ENCODE measurements at regions not wholly inside any gene's neighbourhood (a gene's known extent, or its start where the extent isn't known, plus 50 kb on each side); places are given as distances from the start of the nearest gene placed in this dataset.

DNA sequence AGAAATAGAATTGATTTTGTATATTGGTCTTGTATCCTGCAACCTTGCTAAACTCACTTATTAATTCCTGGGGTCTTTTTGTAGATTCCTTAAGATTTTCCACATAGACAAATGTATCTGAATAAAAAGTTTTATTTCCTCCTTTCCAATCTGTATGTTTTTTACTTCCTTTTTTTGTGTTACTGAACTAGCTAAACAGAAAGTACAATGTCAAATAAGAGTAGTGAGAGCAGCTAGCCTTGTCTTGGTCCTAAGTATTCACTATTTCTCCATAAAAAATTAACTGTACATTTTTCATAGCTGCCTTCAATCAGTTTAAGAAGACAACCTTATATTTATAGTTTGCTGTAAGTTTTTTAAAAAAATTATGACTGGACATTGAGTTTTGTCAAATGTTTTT is 74.9 kb downstream of the FASLG start:
- Mint-ChIP-seq H3K27ac (no peak overlapping the region), H3K27me3 (no peaks in the 10 kb centered on the region), H3K9me3 (no peaks in the 10 kb centered on the region), H3K36me3 (ENCODE audit: insufficient read depth) (no peaks in the 10 kb centered on the region), H3K4me3 (no peak overlapping the region), H3K4me1 (ENCODE audit: low read depth in 2 of 2) (no peaks in the 10 kb centered on the region)
- DNase-seq, result no peak
- ATAC-seq (replicated peaks), result no peak

DNA sequence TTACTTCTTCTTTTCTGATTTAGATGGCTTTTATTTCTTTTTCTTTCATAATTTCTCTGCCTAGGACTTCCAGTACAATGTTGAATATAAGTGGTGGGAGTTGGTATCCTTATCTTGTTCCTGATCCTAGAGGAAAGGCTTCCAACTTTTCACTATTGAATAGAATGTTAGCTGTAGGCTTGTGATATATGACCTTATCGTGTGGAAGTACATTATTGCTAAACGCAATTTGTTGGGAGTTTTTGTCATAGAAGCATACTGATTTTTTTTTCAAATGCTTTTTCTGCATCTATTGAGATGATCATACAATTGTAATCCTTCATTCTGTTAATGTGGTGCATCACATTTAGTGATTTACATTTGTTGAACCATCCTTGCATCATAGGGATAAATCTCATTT is 79.5 kb downstream of the FASLG start:
- no peak for DNase-seq
- H3K4me3 Mint-ChIP-seq, result no peak overlapping the region

DNA sequence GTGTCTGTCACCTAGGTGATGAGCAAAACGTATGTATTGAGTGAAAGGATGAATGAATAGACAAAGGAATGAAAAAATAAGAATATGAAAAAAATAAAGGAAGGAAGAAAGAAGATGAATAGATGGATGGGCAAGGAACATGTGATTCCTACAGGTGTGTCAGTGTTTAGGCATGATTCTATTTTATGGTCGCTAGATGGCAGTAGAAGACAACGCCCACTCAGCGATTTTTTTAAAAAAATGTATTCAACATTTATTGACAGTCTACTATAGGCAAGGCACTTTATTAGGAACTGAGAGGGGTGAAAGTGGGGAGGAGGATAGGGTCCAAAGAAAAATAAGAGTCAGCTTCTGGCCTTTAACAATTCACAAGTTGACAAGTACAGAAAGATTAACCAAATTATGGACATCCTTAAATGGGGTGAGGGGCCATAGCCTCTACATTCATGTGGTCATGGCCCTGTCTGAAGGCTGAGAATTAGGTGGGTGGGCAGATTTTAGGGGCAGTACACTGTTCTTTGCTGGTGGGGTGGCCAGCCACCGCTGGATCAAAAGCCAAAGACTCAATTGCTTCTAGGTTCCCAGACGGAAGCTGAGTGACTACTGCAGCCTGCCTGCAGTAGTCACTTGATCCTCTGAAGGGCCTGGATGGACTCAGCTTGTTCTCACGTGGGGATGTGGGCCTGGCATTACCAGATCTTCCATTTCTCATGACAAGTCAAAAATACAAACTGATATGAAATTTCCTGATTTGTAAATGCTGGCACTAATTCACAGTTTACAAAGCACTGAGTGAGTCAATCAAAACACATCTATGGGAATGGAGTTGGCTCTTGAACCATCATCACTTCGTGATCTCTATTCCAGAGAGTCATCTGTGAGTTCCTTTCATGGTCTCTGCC is 83.9 kb downstream of the FASLG start:
- Mint-ChIP-seq H3K4me3 (no peak overlapping the region), H3K27me3 (no peaks in the 10 kb centered on the region), H3K36me3 (ENCODE audit: insufficient read depth) (peaks cover 4% of the 10 kb centered on the region), H3K27ac (no peak overlapping the region), H3K9me3 (no peaks in the 10 kb centered on the region), H3K4me1 (ENCODE audit: low read depth in 2 of 2) (peaks cover 29 to 33% of the 10 kb centered on the region in 2 donors)
- peak; percentile 24 for ATAC-seq (replicated peaks)
- DNase-seq, result peak in 1 of 3 experiments; percentile 25

More for the DNA sequence above, 79.5 kb downstream of the FASLG start:
- Mint-ChIP-seq H3K36me3 (ENCODE audit: insufficient read depth) (no peaks in the 10 kb centered on the region), H3K27me3 (no peaks in the 10 kb centered on the region), H3K4me1 (ENCODE audit: low read depth in 2 of 2) (peaks cover 3% of the 10 kb centered on the region in 2 donors), H3K9me3 (no peaks in the 10 kb centered on the region), H3K27ac (no peak overlapping the region)
- ATAC-seq (replicated peaks), result no peak

DNA sequence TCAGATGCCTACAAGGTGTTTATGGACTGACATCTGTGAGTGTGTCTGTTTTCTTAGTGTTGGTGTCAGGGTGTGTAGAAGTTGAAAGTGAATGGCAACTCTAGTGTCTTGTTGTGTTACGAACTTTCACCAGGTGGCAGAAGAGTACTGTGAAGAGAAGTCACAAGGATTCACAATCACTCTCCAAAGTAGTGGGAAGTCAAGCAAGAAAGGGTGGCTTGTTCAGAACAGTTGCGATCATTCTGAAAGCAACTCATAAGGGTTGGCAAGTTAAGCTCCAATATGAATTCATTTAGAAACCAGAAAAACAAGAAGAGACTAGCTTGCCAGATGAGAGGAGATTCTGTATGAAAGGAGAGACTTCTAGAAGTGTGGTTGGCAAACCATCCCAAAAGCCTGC is 86.1 kb downstream of the FASLG start:
- Mint-ChIP-seq H3K36me3 (ENCODE audit: insufficient read depth) (peaks cover 4% of the 10 kb centered on the region), H3K9me3 (no peaks in the 10 kb centered on the region), H3K4me3 (peak overlapping the region in 1 of 2 donors; percentile 43), H3K4me1 (ENCODE audit: low read depth in 2 of 2) (peaks cover 29 to 33% of the 10 kb centered on the region in 2 donors), H3K27ac (peak overlapping the region in 1 of 2 donors; percentile 49), H3K27me3 (no peaks in the 10 kb centered on the region)
- DNase-seq (peak; percentile 22 to 51 (median 41)), ATAC-seq (replicated peaks) (peak; percentile 54)

DNA sequence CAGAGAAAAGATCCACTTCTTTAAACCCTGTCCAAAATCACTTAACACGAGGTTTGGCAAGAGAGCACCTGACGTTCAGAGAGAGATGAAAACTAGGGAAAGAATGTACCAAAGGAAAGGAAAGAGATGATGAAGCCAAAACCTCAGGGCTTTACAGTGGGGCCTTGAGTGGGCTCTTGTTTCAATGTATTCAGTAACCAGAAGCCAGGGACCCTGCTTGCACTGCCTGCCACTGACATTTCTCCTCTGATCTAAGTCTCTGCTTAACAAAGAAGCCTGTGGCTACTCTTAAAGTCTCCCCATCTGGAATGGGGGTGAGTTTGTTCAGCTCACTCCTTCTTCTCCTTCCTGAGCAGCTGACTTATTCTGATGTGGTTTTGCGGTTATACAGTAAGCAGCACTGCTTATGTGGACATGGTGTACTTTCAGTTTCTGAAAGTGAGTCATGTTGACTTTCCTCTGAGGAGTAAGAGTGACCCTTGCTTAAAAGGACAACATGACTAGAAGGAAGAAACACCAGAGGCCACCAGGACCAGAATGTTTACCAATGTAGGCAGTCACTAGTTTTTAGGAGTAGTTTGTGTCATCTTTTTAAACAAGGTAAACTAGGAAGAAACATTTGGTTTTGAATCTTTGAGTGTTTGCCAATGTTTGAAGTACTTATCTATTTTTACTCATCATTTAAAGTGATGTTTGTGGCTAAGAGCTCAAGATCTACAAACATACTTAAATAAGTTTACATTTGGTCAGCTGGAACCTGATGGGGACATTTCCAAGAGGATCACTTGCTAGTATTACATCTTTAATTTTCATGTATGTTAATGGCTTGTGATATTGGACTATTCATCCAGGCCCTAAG is 87.4 kb downstream of the FASLG start:
- H3K4me1 Mint-ChIP-seq (ENCODE audit: low read depth in 2 of 2), result peaks cover 29 to 33% of the 10 kb centered on the region in 2 donors
- no peaks in the 10 kb centered on the region for H3K9me3 Mint-ChIP-seq
- peaks cover 4% of the 10 kb centered on the region for H3K36me3 Mint-ChIP-seq (ENCODE audit: insufficient read depth)
- peak overlapping the region in 1 of 2 donors; percentile 49 for H3K27ac Mint-ChIP-seq
- ATAC-seq (replicated peaks) (peak; percentile 92), DNase-seq (peak; percentile 27 to 36 (median 33))
- no peaks in the 10 kb centered on the region for H3K27me3 Mint-ChIP-seq
- peak overlapping the region; percentile 43 for H3K4me3 Mint-ChIP-seq

DNA sequence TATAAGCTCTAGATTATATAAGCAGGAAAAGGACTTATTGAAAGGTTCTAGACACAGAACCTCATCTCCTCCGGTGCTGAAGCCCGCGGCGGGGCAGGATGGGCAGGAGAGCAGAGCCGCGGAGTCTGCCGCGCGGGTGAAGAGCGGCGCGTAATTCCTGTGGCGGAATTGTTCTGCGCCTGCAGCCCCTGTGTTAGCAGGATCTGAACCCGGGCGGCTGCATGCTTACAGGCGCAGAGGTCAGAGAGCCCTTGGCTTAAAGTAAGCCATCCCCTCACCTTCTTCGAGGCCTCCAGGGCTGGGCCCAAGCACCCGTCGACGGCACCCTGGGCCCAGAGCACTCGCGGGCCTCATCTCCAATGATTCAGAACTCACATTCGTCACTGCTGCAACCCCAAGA is 89.3 kb downstream of the FASLG start:
- Mint-ChIP-seq H3K4me1 (ENCODE audit: low read depth in 2 of 2) (peaks cover 25 to 30% of the 10 kb centered on the region in 2 donors), H3K9me3 (no peaks in the 10 kb centered on the region), H3K27ac (no peak overlapping the region), H3K4me3 (no peak overlapping the region), H3K27me3 (no peaks in the 10 kb centered on the region), H3K36me3 (ENCODE audit: insufficient read depth) (peaks cover 4% of the 10 kb centered on the region)
- ATAC-seq (replicated peaks), result no peak
- DNase-seq, result no peak

DNA sequence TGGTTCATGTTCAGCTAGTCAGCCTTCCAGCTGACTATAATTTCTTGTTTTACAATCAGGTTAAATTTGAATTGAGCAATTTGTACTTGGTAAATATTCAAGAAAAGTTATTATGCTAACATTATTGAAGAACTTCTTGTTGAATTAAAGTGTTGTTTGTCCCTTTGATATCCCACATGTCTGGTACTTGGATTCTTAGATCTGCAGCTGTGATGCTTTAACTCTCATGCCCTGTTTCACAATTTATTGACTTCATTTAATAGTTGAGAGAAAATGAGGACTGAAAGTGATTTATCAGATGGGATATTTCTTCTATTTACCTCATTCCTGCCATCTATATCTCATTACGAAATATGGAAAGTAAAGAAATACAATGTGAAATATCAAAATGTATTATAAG is 92.8 kb downstream of the FASLG start:
- Mint-ChIP-seq H3K27ac (no peak overlapping the region), H3K36me3 (ENCODE audit: insufficient read depth) (peaks cover 4% of the 10 kb centered on the region), H3K4me3 (no peak overlapping the region), H3K4me1 (ENCODE audit: low read depth in 2 of 2) (peaks cover 8 to 14% of the 10 kb centered on the region in 2 donors), H3K9me3 (no peaks in the 10 kb centered on the region), H3K27me3 (peaks cover 12 to 14% of the 10 kb centered on the region in 2 donors)
- no peak for ATAC-seq (replicated peaks)
- no peak for DNase-seq

DNA sequence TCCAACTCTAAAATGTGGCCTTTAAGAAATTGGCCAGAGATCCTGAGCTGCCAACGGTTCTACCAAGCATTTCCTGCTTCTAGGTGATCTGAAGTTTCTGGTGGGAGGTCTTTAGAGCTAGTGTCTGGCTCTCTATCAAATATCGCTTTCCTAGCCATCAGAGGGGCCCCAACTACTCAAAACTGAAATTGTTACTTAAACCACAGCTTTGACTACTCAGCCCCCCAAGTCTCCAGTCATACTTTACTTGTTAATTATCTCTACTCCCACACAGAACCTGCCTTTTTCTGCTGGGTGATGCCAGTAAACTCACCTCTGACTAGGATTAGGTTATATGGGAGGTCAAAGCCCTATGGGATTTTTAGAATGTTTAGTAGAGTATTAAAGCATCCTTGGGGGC is 95.1 kb downstream of the FASLG start:
- H3K4me3 Mint-ChIP-seq, result no peak overlapping the region
- DNase-seq (no peak), ATAC-seq (replicated peaks) (no peak)
- peaks cover 0 to 4% of the 10 kb centered on the region in 2 donors for H3K4me1 Mint-ChIP-seq (ENCODE audit: low read depth in 2 of 2)
- H3K27me3 Mint-ChIP-seq, result peaks cover 20 to 28% of the 10 kb centered on the region in 2 donors
- H3K9me3 Mint-ChIP-seq, result no peaks in the 10 kb centered on the region
- no peaks in the 10 kb centered on the region for H3K36me3 Mint-ChIP-seq (ENCODE audit: insufficient read depth)
- H3K27ac Mint-ChIP-seq, result no peak overlapping the region

DNA sequence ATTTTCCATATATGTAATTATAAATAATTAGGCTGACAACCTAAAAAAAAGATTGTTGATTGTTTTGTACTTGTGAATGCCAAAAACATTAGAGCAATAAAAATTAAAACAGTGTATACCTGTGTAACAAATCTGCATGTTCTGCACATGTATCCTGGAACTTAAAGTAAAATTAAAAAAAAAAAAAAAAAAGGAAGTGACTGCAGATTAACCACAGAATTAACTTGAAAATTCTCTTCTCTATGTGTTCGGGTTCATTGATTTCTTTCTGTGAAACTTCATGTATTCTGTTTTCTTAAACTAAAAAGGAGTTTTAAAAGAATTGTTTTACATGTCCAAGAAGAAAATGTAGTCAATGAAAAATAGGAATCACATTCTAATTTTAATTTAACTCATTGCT is 95.7 kb downstream of the FASLG start:
- DNase-seq (no peak), ATAC-seq (replicated peaks) (no peak)
- Mint-ChIP-seq H3K4me1 (ENCODE audit: low read depth in 2 of 2) (peaks cover 0 to 4% of the 10 kb centered on the region in 2 donors), H3K27ac (no peak overlapping the region), H3K9me3 (no peaks in the 10 kb centered on the region), H3K36me3 (ENCODE audit: insufficient read depth) (no peaks in the 10 kb centered on the region), H3K4me3 (no peak overlapping the region), H3K27me3 (peaks cover 20 to 28% of the 10 kb centered on the region in 2 donors)

DNA sequence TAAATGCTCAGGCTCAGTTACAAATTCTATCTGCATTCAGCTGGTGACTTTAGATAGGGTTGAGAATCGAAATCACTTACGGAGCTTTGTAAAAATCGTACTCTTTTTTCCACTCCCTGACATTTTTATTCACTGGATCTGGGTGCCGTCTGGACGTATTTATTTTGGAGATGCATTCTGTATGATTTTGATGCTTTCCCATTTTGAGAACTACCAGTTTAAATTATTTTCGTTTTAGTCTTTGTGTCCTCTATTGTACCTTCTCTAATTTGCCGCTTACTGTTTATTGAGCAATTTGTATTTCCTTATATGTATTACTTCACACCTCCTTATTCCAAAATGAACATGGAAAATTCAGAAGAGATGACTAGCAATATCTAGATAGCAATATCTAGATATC is 96.2 kb downstream of the FASLG start:
- peaks cover 20 to 28% of the 10 kb centered on the region in 2 donors for H3K27me3 Mint-ChIP-seq
- H3K27ac Mint-ChIP-seq, result no peak overlapping the region
- H3K4me1 Mint-ChIP-seq (ENCODE audit: low read depth in 2 of 2), result peaks cover 0 to 4% of the 10 kb centered on the region in 2 donors

DNA sequence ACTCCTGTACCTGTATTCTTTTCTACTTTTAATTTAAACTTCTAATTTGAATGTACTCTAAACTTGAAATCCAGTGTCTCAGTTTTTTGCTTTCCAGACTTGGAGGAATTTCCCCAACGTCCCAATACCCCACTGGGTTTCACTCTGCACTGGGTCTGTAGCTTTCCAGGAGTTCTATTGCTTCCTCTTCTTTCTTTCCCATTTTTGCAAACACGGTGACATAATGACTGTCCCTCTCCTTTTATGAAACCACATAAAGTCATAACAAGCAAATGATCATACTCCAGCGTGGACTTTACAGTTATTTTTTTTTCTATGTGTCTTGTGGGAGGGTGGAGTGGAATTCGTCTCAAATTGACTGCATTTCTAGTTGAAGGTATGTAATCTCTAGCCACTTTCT is 97.1 kb downstream of the FASLG start:
- H3K27me3 Mint-ChIP-seq, result peaks cover 20 to 28% of the 10 kb centered on the region in 2 donors
- H3K27ac Mint-ChIP-seq, result no peak overlapping the region
- no peak overlapping the region for H3K4me3 Mint-ChIP-seq
- H3K36me3 Mint-ChIP-seq (ENCODE audit: insufficient read depth), result no peaks in the 10 kb centered on the region
- DNase-seq, result no peak
- ATAC-seq (replicated peaks), result no peak
- H3K4me1 Mint-ChIP-seq (ENCODE audit: low read depth in 2 of 2), result peaks cover 0 to 4% of the 10 kb centered on the region in 2 donors
- H3K9me3 Mint-ChIP-seq, result no peaks in the 10 kb centered on the region

More for the DNA sequence above, 96.2 kb downstream of the FASLG start:
- no peak for ATAC-seq (replicated peaks)
- no peaks in the 10 kb centered on the region for H3K9me3 Mint-ChIP-seq
- DNase-seq, result no peak
- no peak overlapping the region for H3K4me3 Mint-ChIP-seq
- no peaks in the 10 kb centered on the region for H3K36me3 Mint-ChIP-seq (ENCODE audit: insufficient read depth)

DNA sequence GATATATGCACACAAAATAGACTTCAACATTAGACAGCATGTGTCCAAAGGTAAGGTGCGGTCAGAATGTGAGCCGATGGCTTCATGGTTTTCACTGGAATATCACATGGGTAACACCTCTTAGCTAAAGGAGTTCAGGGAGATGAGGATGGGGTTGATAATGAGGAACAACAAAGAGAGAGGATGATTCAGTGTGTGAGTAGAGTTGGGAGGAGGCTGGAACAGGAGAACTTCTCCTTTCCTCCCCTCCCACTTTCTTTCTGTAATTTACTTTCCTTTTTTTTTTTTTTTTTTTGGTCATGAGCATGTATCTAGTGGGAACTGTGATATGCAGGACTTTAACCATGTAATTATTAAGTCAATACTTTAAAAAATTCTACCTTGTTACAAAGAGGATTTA is 99.4 kb downstream of the FASLG start:
- Mint-ChIP-seq H3K27me3 (peaks cover 20 to 28% of the 10 kb centered on the region in 2 donors), H3K27ac (no peak overlapping the region), H3K9me3 (no peaks in the 10 kb centered on the region), H3K4me1 (ENCODE audit: low read depth in 2 of 2) (peaks cover 0 to 4% of the 10 kb centered on the region in 2 donors), H3K36me3 (ENCODE audit: insufficient read depth) (no peaks in the 10 kb centered on the region), H3K4me3 (no peak overlapping the region)
- no peak for ATAC-seq (replicated peaks)
- DNase-seq, result no peak

DNA sequence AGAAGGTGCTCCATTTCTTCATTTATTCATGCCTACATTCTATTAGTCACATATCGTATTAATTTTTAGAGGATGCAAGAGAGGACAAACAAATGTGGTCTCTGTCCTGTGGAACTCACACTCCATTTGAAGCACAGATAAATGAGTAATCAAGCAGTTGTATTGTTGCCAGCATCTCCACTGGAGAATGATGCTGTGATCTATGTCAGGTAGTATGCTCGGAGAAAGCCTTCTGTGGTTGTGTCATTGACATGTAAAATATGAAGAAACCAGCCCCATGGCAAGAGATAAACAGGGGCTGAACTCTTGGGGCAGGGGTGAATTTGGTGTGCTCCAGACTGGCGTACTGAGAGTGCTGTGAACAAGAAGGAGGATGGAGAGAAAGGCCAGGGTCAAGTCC is 101.2 kb downstream of the FASLG start:
- no peak overlapping the region for H3K4me3 Mint-ChIP-seq
- no peaks in the 10 kb centered on the region for H3K36me3 Mint-ChIP-seq (ENCODE audit: insufficient read depth)
- peaks cover 0 to 7% of the 10 kb centered on the region in 2 donors for H3K4me1 Mint-ChIP-seq (ENCODE audit: low read depth in 2 of 2)
- no peak for DNase-seq
- no peaks in the 10 kb centered on the region for H3K9me3 Mint-ChIP-seq
- H3K27me3 Mint-ChIP-seq, result peaks cover 18 to 25% of the 10 kb centered on the region in 2 donors
- no peak overlapping the region for H3K27ac Mint-ChIP-seq
- no peak for ATAC-seq (replicated peaks)

All from effector memory CD8-positive, alpha-beta T cell (primary cell).